Tibial artery (tissue), 4 donors: ENCODE measurements at regions not wholly inside any gene's neighbourhood (a gene's known extent, or its start where the extent isn't known, plus 50 kb on each side); places are given as distances from the start of the nearest gene placed in this dataset.
"Not testable (repeated sequence)": the region's sequence is repeated elsewhere in the genome, so short reads cannot be mapped to it uniquely, and the experiment has no call there.

Source experiments
- DNase-seq, 2 donors: peaks; one replicate each; pipeline ENCODE4 v3.0.0-alpha.2; 2019
- H3K27ac ChIP-seq, 2 donors: fragments of 200-600 bp; sonication (generic) in 1 of 2; 1 replicate in 1 of 2; 2 replicates in 1 of 2; pipeline ENCODE4 v1.5.1; 2018 to 2019; ENCODE audit warnings: mild to moderate bottlenecking in 1 of 2
- H3K27me3 ChIP-seq, 2 donors: fragments of 200-600 bp; sonication (generic) in 1 of 2; one replicate each; pipeline versions ENCODE4 v1.5.1 to v1.6.0; 2016 to 2019
- H3K36me3 ChIP-seq, 3 donors: fragments of 200-600 bp; sonication (generic) in 2 of 3; one replicate each; pipeline ENCODE4 v1.5.1; 2016 to 2019; ENCODE audit warnings: mild to moderate bottlenecking in 2 of 3
- H3K4me1 ChIP-seq, 4 donors: fragments of 200-600 bp; sonication (generic) in 2 of 4; 1 replicate in 3 of 4; 2 replicates in 1 of 4; pipeline ENCODE4 v1.5.1; 2016 to 2019
- H3K4me3 ChIP-seq, 2 donors: fragments of 200-600 bp; sonication (generic) in 1 of 2; 1 replicate in 1 of 2; 2 replicates in 1 of 2; pipeline ENCODE4 v1.5.1; 2018 to 2019; ENCODE audit warnings: mild to moderate bottlenecking in 2 of 2
- H3K9me3 ChIP-seq, 3 donors: fragments of 200-600 bp; sonication (generic) in 1 of 3; one replicate each; pipeline ENCODE4 v1.5.1; 2016 to 2019
- intact Hi-C: fragments of 100-400 bp; cut with DNase I; formaldehyde crosslinking; loops from one replicate; pipeline ENCODE4 v1.15.0; 2023; ENCODE audit warnings: low total_unique reads
- TF ChIP-seq, protein P1 (sequence below), 2 experiments: fragments of 200-600 bp in 1 of 2; fragments of 450-650 bp in 1 of 2; IDR thresholded peaks; one replicate each; pipeline ENCODE4 v1.5.1; 2017 to 2019; ENCODE audit warnings: antibody characterized with exemption in 2 of 2, mild to moderate bottlenecking in 1 of 2, moderate library complexity in 1 of 2

DNA sequence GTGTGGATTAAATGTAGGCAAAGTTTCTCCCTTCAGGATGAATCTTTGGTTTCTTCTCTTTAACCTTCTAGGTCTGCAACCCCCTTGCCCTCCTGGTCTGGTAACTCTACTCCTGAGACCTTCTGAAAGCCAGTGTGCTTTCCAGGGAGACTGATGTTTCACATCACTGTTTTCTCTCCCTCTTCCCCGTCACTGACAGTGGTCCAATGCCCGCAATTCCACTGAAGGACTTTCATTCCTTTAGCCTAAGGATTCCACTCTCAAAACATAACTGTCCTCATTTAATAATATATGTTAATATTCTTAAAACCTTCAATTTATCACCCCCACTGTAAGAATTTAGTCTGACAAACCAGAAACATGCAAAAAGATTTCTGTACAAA lies 101.5 kb upstream of the CPNE4 start:
- Histone ChIP-seq H3K4me1 (peaks cover 0 to 18% (median 0%) of the 10 kb centered on the region in 4 donors), H3K36me3 (no peaks in the 10 kb centered on the region), H3K4me3 (no peak overlapping the region), H3K9me3 (no peaks in the 10 kb centered on the region), H3K27me3 (no peaks in the 10 kb centered on the region), H3K27ac (no peak overlapping the region)
- intact Hi-C loops: no loop called here
- TF ChIP-seq, protein P1, sequence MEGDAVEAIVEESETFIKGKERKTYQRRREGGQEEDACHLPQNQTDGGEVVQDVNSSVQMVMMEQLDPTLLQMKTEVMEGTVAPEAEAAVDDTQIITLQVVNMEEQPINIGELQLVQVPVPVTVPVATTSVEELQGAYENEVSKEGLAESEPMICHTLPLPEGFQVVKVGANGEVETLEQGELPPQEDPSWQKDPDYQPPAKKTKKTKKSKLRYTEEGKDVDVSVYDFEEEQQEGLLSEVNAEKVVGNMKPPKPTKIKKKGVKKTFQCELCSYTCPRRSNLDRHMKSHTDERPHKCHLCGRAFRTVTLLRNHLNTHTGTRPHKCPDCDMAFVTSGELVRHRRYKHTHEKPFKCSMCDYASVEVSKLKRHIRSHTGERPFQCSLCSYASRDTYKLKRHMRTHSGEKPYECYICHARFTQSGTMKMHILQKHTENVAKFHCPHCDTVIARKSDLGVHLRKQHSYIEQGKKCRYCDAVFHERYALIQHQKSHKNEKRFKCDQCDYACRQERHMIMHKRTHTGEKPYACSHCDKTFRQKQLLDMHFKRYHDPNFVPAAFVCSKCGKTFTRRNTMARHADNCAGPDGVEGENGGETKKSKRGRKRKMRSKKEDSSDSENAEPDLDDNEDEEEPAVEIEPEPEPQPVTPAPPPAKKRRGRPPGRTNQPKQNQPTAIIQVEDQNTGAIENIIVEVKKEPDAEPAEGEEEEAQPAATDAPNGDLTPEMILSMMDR (IDR thresholded peaks at IDR 0.05): no peak
- DNase-seq: no peak

DNA sequence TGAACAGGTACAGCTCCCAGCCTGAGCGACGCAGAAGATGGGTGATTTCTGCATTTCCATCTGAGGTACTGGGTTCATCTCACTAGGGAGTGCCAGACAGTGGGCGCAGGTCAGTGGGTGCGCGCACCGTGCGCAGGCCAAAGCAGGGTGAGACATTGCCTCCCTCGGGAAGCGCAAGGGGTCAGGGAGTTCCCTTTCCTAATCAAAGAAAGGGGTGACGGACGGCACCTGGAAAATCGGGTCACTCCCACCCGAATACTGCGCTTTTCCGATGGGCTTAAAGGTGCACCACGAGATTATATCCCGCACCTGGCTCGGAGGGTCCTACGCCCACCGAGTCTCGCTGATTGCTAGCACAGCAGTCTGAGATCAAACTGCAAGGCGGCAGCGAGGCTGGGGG lies 102.1 kb upstream of the CPNE4 start:
- H3K27me3 ChIP-seq, H3K9me3 ChIP-seq, intact Hi-C loops, H3K36me3 ChIP-seq, DNase-seq, H3K27ac ChIP-seq, H3K4me3 ChIP-seq: not testable (repeated sequence)
- H3K4me1 ChIP-seq: peaks cover 0 to 18% (median 0%) of the 10 kb centered on the region in 4 donors

DNA sequence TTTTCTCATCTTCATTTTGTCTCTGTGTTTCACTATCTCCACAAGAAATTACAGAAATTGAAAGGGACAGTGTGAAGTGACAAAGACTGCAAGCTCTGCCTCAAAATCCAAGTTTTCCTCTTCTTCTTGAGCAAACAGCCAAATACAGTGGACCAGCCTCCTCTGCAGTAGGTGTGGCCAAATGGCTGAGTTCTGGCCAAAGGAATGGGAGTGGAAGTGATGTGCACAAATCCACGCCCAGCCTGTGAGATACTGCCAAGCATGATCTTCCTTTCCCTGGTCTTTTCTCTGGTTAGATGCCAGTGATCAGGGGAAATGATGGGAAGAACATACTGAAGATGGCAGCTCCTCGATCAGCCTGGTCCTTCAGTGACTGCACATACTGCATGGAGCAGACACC lies 111.0 kb upstream of the CPNE4 start:
- no peak overlapping the region for H3K4me3 ChIP-seq
- intact Hi-C loops: no loop called here
- TF ChIP-seq, protein P1 (IDR thresholded peaks at IDR 0.05): no peak
- no peaks in the 10 kb centered on the region for H3K27me3 ChIP-seq
- H3K9me3 ChIP-seq: no peaks in the 10 kb centered on the region
- no peak for DNase-seq
- no peaks in the 10 kb centered on the region for H3K4me1 ChIP-seq
- no peaks in the 10 kb centered on the region for H3K36me3 ChIP-seq
- H3K27ac ChIP-seq: no peak overlapping the region

DNA sequence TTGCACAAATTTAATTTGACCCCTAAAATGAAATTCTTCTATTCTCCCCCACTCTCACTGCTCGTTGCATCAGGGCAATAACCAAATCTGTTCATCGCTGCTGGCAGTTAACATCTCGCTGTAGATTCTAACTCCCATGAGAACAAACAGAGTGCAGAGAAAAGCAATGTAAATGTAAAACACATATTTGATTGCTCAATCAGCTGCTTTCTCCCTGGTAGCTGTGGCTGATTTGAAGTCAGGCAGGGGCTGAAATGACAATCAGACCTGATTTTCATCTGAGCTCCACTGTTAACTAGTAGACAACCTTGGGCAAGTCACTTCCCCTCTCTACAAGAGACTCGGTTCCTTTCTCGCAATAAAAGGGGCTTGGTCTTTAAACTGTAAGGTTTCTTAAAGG lies 119.8 kb upstream of the CPNE4 start:
- Histone ChIP-seq H3K36me3 (no peaks in the 10 kb centered on the region), H3K9me3 (no peaks in the 10 kb centered on the region), H3K4me1 (no peaks in the 10 kb centered on the region), H3K27me3 (no peaks in the 10 kb centered on the region), H3K27ac (no peak overlapping the region), H3K4me3 (no peak overlapping the region)
- DNase-seq: no peak
- intact Hi-C loops: no loop called here
- TF ChIP-seq, protein P1 (IDR thresholded peaks at IDR 0.05): no peak

DNA sequence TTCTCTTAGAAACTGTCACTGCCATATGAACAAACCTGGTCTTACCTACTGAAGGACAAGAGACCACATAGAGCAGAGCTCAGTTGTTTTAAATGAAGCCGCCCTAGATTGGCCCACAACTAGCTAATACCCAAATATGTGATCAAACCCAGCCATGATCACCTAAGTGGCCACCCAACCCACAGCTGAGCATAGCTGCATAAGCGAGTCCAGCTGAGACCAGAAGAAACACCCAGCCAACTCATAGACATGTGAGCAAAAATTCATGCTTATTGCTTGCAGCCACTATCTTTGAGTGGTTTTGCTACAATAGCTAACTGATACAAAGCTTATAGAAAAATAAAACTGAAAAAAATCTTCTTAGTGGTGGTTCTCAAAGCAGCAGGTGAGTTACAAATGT lies 124.3 kb upstream of the CPNE4 start:
- intact Hi-C loops: no loop called here
- no peak overlapping the region for H3K27ac ChIP-seq
- DNase-seq: no peak
- TF ChIP-seq, protein P1 (IDR thresholded peaks at IDR 0.05): no peak
- H3K9me3 ChIP-seq: no peaks in the 10 kb centered on the region
- no peaks in the 10 kb centered on the region for H3K36me3 ChIP-seq
- no peaks in the 10 kb centered on the region for H3K27me3 ChIP-seq
- no peak overlapping the region for H3K4me3 ChIP-seq
- H3K4me1 ChIP-seq: no peaks in the 10 kb centered on the region

DNA sequence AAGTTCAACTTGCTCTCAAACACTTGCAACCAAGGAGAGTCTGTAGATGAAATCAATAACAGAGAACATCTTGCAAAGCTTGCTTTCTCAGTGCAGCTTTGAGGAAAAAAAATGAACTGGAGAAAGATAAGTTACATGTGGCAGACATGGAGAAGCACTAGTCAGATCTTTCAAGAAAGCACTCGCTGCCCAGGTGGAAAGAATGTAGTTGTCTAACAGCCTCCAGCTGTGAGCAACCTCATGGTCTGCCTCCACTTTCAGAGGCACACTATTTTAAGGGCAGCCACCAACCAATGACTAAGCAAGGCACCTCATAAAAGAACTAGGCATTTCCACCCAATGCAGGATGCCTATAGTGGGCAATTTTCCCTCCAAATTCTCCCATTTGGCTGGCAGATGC lies 125.4 kb upstream of the CPNE4 start:
- no peaks in the 10 kb centered on the region for H3K27me3 ChIP-seq
- TF ChIP-seq, protein P1 (IDR thresholded peaks at IDR 0.05): no peak
- no peaks in the 10 kb centered on the region for H3K9me3 ChIP-seq
- H3K4me3 ChIP-seq: no peak overlapping the region
- no peaks in the 10 kb centered on the region for H3K4me1 ChIP-seq
- no peak overlapping the region for H3K27ac ChIP-seq
- intact Hi-C loops: no loop called here
- no peaks in the 10 kb centered on the region for H3K36me3 ChIP-seq
- no peak for DNase-seq
